Epithelial cell of proximal tubule (primary cell): ENCODE measurements at regions not wholly inside any gene's neighbourhood (a gene's known extent, or its start where the extent isn't known, plus 50 kb on each side); places are given as distances from the start of the nearest gene placed in this dataset.

Experiments used
- DNase-seq: peaks from one replicate; pipeline ENCODE4 v3.0.0-alpha.2; 2011; ENCODE audit warnings: low read depth
- H3K4me3 ChIP-seq: 2 replicates; pipeline ENCODE4 v1.5.1; 2011; ENCODE audit warnings: low read depth, mild to moderate bottlenecking, low read length
- CTCF ChIP-seq: conservative IDR thresholded peaks from 2 replicates; pipeline ENCODE4 v1.5.1; 2012; ENCODE audit warnings: low read depth, mild to moderate bottlenecking, low read length

GRCh38 chr4:153844144-153844543 lies 55.3 kb upstream of the SFRP2 start:
- no peak for TF ChIP-seq CTCF
- no peak for DNase-seq
- H3K4me3 ChIP-seq: no peak overlapping the region
